Left lung (tissue), 4 donors: ENCODE measurements at regions not wholly inside any gene's neighbourhood (a gene's known extent, or its start where the extent isn't known, plus 50 kb on each side); places are given as distances from the start of the nearest gene placed in this dataset.

Source experiments
- ATAC-seq: fragments of 200-7000 bp; cut with Tn5 transposase; one replicate; pipeline ENCODE4 v1.9.1; 2020; ENCODE audit warnings: moderate library complexity
- DNase-seq, 4 donors: peaks; one replicate each; pipeline ENCODE4 v3.0.0-alpha.2; 2013 to 2020
- H3K27ac ChIP-seq, 2 donors: fragments of 200-600 bp; sonication (generic) in 1 of 2; one replicate each; pipeline versions ENCODE4 v1.5.0 to v1.8.0; 2020 to 2021
- H3K27me3 ChIP-seq, 2 donors: fragments of 200-600 bp; sonication (generic) in 1 of 2; one replicate each; pipeline versions ENCODE4 v1.5.0 to v1.8.0; 2020 to 2021
- H3K36me3 ChIP-seq, 2 donors: fragments of 200-600 bp; sonication (generic) in 1 of 2; one replicate each; pipeline versions ENCODE4 v1.5.0 to v1.8.0; 2020 to 2021
- H3K4me1 ChIP-seq, 2 donors: fragments of 200-600 bp; one replicate each; pipeline ENCODE4 v1.8.0; 2021
- H3K4me3 ChIP-seq, 2 donors: fragments of 200-600 bp; sonication (generic) in 1 of 2; one replicate each; pipeline versions ENCODE4 v1.5.0 to v1.8.0; 2020 to 2021; ENCODE audit warnings: mild to moderate bottlenecking in 1 of 2
- H3K9me3 ChIP-seq, 2 donors: fragments of 200-600 bp; sonication (generic) in 1 of 2; one replicate each; pipeline versions ENCODE4 v1.5.0 to v1.8.0; 2020 to 2021
- intact Hi-C, 2 donors: fragments of 100-400 bp; cut with DNase I; formaldehyde crosslinking; loops; one replicate each; pipeline versions ENCODE4 v1.11.2 to v1.14.2; 2022
- TF ChIP-seq, protein P1 (sequence below), 2 donors: fragments of 200-600 bp; sonication (generic) in 1 of 2; IDR thresholded peaks; one replicate each; pipeline versions ENCODE4 v1.5.0 to v1.8.0; 2021; ENCODE audit warnings: antibody characterized with exemption in 2 of 2
- donor health status: DM: no; HTN: yes; CAD: no.
- donor health status: DM: no; HTN: no; CAD: no.

- ATAC-seq (no peak), DNase-seq (no peak)
- no peak overlapping the region for H3K27ac ChIP-seq
- intact Hi-C loops, result no loop called here
- H3K9me3 ChIP-seq, result no peaks in the 10 kb centered on the region
- H3K36me3 ChIP-seq, result no peaks in the 10 kb centered on the region
- H3K4me1 ChIP-seq, result peaks cover 0 to 20% of the 10 kb centered on the region in 2 donors
- no peaks in the 10 kb centered on the region for H3K27me3 ChIP-seq
- H3K4me3 ChIP-seq, result no peak overlapping the region
- TF ChIP-seq, protein P1, sequence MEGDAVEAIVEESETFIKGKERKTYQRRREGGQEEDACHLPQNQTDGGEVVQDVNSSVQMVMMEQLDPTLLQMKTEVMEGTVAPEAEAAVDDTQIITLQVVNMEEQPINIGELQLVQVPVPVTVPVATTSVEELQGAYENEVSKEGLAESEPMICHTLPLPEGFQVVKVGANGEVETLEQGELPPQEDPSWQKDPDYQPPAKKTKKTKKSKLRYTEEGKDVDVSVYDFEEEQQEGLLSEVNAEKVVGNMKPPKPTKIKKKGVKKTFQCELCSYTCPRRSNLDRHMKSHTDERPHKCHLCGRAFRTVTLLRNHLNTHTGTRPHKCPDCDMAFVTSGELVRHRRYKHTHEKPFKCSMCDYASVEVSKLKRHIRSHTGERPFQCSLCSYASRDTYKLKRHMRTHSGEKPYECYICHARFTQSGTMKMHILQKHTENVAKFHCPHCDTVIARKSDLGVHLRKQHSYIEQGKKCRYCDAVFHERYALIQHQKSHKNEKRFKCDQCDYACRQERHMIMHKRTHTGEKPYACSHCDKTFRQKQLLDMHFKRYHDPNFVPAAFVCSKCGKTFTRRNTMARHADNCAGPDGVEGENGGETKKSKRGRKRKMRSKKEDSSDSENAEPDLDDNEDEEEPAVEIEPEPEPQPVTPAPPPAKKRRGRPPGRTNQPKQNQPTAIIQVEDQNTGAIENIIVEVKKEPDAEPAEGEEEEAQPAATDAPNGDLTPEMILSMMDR (IDR thresholded peaks at IDR 0.05), result no peak
These were observed 196.2 kb upstream of the PRDM1 start for GRCh38 chr6:105889902-105890301.

DNA sequence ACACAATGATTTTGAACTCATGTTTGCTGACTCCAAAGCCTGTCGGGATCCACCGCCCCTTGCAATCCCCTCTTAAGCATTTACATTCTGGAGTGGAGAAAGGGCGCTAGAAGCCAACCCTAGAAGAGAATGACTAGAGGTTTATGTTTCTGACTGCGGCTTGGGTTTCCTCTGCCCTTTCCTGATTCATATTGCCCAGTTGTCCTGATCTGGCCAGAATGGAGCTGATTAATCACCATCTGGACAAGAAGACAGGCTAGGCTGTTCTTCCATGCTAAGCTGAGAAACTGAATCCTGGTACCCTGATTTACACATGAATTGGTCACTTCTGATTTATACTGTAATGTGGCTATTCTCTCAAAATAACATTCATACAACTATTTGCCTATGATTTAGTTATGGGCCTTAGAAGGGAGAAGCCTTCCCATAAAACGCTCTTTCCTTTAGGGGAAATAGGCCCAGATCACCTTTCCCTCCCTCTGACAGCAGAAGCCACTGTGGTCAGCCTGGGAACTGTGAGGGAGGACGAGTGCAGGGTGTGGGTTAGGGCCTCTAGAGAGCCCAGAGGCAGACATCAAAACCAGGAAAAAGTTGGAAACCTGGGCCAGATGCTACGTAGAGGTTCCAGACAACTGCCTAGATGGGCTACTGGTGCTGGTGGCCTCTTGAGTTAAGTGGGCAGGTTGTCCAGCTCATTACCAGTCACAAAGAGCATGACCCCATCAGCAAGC is 199.2 kb upstream of the PRDM1 start:
- H3K4me1 ChIP-seq, result peaks cover 0 to 15% of the 10 kb centered on the region in 2 donors
- ATAC-seq (no peak), DNase-seq (no peak)
- H3K27ac ChIP-seq, result no peak overlapping the region
- no peaks in the 10 kb centered on the region for H3K27me3 ChIP-seq
- TF ChIP-seq, protein P1 (IDR thresholded peaks at IDR 0.05), result no peak
- H3K36me3 ChIP-seq, result no peaks in the 10 kb centered on the region
- H3K9me3 ChIP-seq, result no peaks in the 10 kb centered on the region
- intact Hi-C loops, result no loop called here
- H3K4me3 ChIP-seq, result no peak overlapping the region

- Histone ChIP-seq H3K4me3 (no peak overlapping the region), H3K4me1 (peaks cover 0 to 19% of the 10 kb centered on the region in 2 donors), H3K27me3 (no peaks in the 10 kb centered on the region), H3K36me3 (no peaks in the 10 kb centered on the region), H3K9me3 (no peaks in the 10 kb centered on the region), H3K27ac (no peak overlapping the region)
- ATAC-seq, result peak; percentile 31
- TF ChIP-seq, protein P1 (IDR thresholded peaks at IDR 0.05), result no peak
- intact Hi-C loops, result no loop called here
- DNase-seq, result no peak
These were observed 199.9 kb upstream of the PRDM1 start for GRCh38 chr6:105886066-105886813.

GRCh38 chr6:105884426-105884825 is 201.7 kb upstream of the PRDM1 start:
- DNase-seq (no peak), ATAC-seq (no peak)
- H3K27ac ChIP-seq, result no peak overlapping the region
- intact Hi-C loops, result no loop called here
- H3K4me1 ChIP-seq, result peaks cover 0 to 33% of the 10 kb centered on the region in 2 donors
- H3K9me3 ChIP-seq, result no peaks in the 10 kb centered on the region
- TF ChIP-seq, protein P1 (IDR thresholded peaks at IDR 0.05), result no peak
- no peak overlapping the region for H3K4me3 ChIP-seq
- no peaks in the 10 kb centered on the region for H3K27me3 ChIP-seq
- H3K36me3 ChIP-seq, result no peaks in the 10 kb centered on the region

DNA sequence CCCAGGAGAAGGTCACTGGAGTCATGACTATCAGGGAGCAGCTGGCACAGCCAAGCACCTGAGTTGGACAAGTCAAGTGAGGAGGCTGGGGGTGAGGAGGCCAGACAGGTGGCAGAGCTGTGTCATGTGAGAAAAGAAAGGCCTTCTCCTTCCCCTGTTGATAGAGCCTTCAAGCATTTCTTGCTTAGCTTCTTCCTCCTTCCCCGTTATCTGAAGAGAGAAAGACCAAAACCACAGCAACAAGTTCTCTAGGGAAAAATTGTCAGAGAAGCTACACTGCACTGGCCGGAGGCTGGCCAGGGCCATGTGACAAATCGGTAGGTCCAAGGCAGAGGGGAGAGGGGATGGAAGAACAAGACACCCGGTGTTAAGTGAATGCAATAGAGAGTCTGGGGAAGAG is 202.1 kb upstream of the PRDM1 start:
- DNase-seq (no peak), ATAC-seq (no peak)
- no peak overlapping the region for H3K27ac ChIP-seq
- no peaks in the 10 kb centered on the region for H3K36me3 ChIP-seq
- H3K4me3 ChIP-seq, result no peak overlapping the region
- H3K9me3 ChIP-seq, result no peaks in the 10 kb centered on the region
- TF ChIP-seq, protein P1 (IDR thresholded peaks at IDR 0.05), result no peak
- H3K27me3 ChIP-seq, result no peaks in the 10 kb centered on the region
- intact Hi-C loops, result no loop called here
- peaks cover 0 to 33% of the 10 kb centered on the region in 2 donors for H3K4me1 ChIP-seq
